Embryonic facial prominence (tissue), 1 donor: ENCODE measurements at regions not wholly inside any gene's neighbourhood (a gene's known extent, or its start where the extent isn't known, plus 50 kb on each side); places are given as distances from the start of the nearest gene placed in this dataset.
"Not testable (repeated sequence)": the region's sequence is repeated elsewhere in the genome, so short reads cannot be mapped to it uniquely, and the experiment has no call there.

Source experiments
- DNase-seq: peaks from one replicate; pipeline ENCODE4 v3.0.0-alpha.2; 2016; ENCODE audit errors: extremely low spot score

DNA sequence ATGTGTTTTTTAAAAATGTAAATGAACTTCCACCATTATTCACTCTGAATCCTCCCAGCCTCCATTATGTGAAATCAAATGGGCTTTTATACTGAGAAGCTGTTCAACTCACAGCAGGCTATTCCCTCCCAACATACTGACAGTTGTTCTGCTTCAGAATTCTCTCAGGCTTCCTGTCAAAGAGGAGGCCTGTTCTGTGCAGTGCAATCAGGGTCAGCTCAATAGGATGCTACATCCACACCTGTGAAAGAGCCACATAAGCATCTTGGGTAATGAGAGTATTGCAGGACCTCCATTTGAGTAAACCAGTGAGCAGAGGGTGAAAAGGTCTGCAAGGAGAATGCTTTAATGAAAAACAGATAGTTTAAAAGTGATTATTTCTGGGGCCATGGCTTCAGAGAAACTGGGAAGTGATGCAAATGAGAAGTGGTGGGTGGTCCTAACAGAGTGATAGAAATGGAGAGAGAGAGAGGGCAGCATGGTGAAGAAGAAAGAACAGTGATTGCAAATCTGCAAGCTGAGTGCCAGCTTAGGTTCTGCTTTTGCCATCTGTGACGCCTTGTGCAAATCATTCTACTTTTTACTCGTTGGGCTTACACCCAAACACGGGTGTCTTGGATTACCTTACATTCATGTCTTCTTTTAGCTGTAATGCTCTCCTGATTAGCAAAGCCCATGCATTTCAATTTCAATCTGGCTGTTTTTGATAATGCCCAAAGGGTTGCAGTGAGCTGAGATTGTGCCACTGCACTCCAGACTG, 202.5 kb upstream of the NMUR2 start:
- no peak for DNase-seq

DNA sequence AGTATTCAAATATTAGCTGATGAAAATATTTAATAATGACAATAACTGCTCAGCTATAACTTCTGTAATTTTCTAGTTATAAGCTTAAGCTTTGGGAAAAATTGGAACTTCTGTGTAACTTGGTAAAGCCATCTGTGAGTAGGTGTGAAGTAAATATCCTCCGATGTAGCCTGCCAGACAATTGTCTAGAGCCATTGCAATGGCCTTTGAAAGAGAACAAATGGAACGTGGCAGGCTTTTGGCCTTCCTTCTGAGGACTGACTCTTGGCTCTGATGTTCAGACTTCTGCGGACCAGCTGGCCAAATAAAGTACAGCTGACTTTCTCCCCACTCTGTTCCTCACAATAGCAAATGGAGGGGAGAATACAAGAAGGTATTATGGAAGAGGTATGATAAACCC, 203.4 kb upstream of the NMUR2 start:
- DNase-seq, result no peak

DNA sequence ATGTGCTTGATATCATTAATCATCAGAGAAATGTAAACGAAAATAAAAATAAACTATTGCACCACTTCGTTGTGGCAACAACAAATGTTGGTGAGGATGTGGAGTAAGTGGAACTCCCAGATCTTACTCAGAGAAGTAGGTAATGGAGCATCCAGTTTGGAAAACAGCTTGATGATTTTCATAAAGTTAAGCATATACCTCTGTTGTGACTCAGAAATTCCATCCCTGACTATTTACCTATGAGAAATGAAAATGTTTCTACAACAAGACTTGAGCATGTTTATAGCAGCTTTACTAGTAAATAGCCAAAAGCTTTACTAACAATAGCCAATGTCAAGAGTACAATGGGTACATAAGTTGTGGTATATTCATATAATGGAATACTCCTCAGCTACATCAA, 214.7 kb upstream of the NMUR2 start:
- DNase-seq, result no peak

DNA sequence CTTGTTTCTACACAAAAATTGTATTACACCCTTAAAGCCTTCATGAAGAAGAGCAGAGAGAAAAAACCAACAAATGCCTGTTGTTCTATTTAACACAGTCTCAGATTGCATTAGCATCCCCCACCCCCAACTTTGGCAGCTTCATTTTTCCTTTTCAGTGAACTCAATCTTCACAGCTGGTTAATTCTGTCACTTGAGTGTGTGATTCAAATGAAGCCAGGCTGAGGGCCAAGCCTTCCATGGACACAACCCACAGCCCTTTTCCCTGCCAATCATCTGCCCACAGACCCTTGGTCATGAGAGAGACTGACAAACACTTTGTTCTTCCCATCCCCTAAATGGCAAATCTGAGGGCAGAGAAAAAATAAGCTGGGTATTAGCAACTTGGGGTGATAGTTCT, 217.5 kb upstream of the NMUR2 start:
- no peak for DNase-seq

DNA sequence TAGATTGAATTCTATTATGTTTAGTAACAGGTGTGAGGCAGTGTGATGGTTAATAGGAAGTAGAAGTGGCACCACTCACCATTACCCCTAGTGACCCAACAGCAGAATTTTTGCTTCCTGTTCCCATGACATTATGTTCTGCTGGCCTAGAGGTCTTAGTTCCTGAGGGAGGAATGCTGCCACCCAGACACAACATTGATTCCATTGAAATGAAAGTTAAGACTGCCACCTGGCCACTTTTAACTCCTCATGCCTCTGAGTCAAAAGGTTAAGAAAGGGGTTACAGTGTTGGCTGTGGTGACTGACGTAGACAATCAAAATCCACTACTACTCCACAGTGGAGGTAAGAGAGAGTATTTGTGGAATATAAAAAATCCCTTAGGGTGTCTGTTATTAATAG, 218.9 kb upstream of the NMUR2 start:
- no peak for DNase-seq

DNA sequence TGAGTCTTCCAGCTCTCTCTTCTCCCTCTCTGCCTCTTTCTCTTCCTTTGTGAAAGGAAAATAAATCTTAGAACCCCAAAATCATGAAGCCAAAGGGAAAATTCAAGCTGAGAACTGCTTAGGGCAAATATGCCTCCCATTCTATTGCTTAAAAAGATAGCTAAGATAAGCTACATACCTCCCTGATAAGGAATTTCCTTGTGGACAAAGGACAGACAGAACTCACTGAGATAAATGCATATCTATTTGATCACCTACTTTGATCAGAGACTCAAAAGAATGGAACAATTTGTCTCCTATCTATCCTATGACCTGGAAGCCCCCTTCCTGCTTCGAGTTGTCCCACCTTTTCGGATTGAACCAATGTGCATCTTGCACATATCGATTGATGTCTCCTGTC, 220.6 kb upstream of the NMUR2 start:
- no peak for DNase-seq

DNA sequence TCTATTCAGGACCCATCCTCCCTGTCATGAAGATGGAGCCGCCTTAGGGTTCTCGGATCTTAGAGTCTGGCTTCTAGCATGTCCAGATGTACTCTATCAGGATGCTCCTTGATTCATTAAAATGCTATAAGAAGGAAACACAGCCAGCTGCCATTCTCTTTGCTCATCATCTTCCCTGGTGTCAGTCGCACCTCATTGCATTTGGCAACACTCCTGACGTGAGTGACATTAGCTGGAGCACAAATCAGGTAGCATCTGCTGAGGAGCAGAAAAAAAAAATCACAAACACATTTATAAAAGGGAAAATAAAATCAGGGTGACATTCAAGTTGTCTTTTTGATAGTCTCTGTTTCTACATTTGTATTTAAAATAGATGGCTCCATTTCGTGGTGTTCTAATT, 226.1 kb upstream of the NMUR2 start:
- DNase-seq, result no peak

DNA sequence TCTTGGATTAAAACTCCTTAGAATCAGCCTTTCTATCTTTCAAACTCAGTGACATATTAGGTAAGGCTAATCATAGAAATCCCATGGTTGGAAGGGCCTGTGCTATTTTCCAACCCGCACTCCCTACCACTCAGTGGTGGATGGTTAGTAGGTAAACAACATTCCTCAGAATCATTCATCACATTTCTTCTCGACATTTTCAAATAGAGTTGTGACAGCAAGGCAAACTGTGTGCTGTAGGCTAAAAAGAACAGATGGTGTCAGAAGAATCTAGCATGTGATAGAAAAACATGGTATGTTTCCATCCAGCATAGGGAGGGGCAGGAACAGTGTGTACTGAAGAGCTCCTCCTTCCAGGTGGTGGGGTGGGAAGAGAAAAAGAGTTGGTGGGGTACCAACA, 227.3 kb upstream of the NMUR2 start:
- DNase-seq, result no peak

DNA sequence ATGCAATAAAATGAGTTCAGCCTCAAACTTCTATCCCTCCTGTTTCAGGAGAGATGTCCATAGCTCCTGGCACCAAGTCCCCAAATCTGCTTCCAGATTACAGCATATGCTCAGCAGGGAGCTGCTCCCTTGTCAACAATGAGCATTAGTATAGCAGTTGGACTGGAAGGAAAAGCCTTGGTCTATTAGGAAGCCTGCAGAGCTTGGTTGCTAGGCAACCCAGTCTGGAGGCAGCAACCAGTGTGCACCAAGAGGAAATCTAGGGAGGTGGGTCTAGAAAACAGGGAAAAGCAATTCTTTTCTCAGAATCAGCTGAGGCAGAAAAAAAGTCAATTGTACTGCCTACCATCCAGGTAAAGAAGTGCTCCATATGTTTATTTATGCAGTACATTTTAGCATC, 229.5 kb upstream of the NMUR2 start:
- DNase-seq, result no peak

DNA sequence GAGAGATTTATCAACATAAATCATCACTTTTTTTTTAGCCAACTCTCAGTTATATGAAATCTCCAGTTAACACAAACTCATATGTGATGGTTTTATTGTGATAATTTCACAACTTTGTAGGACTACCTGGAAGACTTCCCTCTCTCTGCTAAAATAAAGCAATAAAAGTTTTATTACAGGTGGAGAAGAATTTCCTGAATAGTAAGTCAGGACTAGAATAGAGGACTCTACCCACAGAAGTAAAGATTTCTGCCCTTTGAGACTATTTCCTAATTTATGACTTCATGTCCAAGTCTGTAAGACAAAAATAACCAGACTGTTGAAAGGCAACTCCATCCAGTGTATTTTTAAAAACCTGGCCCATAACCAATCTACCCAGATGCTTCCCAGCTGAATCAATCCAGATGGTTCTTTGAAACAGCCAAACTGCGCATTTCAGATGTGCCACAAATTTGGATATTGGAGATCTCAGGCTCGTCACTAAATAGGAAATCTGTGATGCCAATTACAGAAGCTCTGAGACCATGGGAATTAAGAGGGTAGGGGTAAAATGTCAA, 234.0 kb upstream of the NMUR2 start:
- DNase-seq, result peak; percentile 8

DNA sequence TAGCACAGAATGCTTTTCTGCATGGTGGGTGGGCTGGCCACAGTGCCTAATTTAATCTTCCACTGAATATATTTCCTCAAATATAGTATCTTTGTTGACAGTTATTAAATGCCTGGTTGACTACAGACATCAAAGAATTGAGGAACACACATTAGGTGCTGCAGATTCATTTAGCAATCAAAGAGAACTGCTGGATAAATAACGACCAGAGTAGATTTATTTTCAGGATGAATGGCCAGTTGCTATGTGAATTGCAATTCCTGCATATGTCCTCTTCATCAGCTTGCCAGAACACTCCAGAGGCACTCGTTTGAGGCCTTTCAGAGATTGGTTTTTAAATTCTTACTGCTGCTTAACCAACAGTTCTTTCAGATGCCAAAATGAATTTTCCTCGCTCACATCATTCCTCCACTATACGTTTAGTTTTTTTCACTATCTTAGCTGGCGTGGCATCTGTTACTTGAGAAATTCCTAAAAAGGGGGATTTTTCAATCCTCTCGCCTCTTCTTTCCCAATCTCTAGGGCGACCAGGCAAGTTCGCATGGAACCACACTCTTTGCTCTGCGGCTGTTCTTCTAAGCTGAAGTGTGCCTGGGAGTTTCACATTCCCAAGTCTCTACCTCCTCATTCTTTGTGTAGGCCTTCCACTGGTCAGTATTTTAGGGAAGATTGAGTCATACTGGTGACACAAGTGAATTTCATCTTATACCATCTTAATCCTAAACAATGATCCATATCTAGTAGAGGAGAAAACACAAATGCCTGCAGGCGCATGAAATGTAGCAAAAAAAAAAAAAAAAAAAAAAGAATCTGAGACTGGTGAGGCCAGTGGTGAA, 237.1 kb upstream of the NMUR2 start:
- DNase-seq, result no peak

DNA sequence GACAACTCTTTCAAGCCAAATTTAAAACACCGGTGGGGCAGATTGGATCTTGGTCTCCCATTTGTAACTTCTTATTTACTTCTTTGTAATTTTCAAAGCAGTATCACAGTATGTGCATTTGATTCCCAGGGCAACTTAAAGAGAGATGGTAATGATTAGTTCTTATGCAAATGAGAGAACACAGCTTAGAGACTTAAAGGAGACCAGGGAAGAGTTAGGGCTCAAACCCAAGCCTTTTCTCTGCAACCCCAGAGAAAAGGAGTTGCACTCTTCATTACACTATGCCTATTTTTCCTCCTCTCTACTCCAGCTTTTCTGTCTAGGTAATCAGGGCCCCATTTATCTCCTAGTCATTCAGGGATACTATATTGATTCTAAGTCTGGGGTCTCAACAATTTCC, 237.8 kb upstream of the NMUR2 start:
- DNase-seq, result no peak

DNA sequence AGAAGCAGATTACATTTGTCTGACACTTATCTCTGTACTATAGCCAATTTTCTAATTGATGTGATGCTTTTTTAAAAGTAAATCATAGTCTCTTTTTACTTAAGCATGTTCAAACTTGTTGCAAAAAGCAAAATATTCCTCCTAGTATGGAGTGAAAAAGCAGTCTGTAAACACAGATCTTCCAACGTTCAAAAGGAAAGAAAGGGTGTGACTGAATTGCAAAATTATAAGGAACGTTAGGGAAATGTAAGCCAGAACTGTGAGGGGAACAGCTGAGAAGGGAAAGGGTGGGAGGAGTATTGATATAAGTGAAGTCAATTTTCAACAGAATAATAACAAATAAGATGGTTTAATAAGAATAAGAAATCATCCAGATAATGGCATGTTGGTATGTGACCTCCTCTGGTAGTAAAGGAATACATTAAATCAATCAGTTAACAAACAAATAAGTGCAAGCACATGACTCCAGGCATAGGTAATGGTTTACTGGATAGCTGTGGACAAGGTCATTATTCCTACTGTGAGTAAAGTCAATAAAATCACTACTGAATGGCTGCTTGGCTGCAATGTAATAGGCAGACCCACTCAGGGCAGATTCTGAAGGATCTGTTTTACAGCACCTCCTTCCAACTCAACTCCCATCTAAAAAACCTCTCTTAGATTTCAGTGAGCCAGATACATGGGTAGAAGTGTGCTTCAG, 239.1 kb upstream of the NMUR2 start:
- DNase-seq, result no peak

DNA sequence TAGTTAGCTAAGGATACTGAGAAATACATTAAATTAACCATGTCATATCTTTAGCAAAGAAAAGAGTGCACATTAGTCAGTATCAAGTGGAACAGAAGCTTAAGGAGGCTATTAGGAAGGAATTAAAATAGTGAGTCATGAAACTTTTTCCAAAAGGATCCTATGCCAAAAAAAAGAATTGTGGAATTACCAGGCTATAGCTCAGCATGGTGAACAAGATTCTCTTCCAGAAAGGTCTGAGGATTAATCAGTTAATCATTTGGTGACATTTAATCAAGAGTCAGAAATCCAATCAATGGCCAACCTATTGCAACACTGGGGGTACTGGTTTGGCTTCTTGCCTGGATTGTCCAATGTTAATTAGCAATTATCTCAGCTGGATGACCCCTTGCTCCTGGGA, 244.5 kb upstream of the NMUR2 start:
- no peak for DNase-seq

DNA sequence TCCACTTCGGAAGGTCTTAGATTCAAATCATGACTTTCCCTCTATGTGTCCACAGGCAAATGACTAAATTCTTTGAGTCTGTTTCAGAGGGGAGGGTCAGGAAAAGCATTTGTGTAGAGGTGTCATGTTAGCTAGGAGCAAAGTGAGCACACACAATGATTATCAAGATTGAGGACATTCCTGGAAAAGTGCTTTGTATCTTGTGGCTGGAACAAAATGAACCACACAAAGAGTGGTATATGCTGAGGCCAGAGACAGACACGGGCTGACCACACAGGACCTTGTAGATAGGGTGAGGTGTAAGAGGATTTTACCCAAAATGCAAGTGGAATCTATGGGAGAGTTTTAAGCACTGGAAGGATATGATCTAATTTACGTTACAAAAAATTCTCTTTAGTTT, 245.3 kb upstream of the NMUR2 start:
- DNase-seq, result no peak

DNA sequence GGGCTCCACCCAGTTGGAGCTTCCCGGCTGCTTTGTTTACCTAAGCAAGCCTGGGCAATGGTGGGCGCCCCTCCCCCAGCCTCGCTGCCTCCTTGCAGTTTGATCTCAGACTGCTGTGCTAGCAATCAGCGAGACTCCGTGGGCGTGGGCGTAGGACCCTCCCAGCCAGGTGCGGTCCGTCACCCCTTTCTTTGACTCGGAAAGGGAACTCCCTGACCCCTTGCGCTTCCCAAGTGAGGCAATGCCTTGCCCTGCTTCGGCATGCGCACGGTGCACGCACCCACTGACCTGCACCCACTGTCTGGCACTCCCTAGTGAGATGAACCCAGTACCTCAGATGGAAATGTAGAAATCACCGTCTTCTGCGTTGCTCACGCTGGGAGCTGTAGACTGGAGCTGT, 254.4 kb upstream of the NMUR2 start:
- DNase-seq, result not testable (repeated sequence)

DNA sequence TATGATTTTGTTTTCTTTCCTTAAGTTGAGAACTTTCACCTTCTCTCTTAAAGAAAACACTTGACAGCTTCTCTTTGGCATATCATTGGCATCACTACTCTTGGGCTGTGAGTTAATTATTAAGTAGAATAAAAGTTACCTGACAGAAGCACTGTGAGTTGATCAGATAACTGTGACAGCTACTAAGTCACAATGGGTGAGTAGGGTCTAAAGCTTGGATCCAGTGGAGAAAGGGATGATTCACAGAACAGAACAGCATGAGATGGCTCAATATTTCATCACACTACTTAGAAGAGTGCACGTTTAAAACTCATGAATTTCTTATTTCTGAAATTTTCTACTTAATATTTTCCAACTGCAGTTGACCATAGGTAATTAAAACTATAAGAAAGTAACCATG, 268.5 kb upstream of the NMUR2 start:
- DNase-seq, result no peak

DNA sequence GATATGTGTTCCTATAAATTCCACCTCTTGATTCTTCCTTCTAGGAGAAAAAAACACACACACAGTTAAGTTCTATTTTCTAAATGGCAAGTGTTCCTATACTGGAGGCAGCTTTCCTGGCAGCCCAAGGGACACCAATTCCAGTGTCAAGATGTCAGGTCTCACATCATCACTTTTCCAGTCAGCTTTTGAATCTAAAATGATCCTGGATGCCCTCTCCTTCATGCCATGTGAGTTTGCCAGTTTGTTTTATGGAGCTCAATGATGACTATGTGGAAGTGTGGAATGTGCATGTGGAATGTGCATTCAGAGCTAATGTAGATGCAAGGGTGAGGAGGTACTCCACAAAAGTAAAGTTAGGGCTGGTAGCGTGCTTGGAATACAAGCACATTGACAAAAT, 269.3 kb upstream of the NMUR2 start:
- no peak for DNase-seq

DNA sequence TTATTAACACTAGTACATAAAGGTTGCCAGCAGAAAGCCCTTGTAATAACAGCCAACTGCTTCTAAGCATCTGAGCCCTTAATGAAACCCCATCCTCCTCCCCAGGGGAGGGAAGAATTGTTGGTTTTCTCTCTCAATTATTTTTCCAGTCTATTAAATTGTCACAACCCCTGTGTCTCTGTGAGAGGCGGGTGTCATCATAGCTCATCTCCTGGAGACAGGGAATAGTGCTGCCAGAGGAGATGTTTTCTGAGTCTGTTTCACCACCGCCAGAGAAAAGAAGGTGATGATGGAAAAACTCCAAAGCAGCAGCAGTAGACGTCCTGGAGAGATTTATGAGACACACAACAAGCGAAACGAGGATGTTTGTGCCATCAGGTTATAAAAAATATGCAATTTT, 271.1 kb upstream of the NMUR2 start:
- no peak for DNase-seq

DNA sequence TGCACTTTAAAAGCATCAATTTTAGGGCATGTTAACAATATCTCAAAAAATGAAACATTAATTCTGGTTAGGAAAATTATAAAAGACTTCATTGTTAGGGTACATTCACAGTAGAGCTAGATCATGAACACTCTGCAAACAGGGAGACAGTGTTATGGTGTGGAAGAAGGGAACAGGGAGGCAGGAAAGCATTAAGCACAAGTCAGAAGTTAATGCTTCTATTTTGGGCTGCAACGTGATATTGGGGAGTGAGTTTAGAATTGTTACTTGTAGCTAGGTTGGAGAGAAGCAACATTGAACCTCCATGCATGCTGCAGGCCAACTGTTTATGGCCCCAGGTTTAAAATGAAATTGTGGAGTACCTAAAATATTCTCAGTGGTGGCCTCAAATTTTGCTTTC, 278.1 kb upstream of the NMUR2 start:
- DNase-seq, result no peak

DNA sequence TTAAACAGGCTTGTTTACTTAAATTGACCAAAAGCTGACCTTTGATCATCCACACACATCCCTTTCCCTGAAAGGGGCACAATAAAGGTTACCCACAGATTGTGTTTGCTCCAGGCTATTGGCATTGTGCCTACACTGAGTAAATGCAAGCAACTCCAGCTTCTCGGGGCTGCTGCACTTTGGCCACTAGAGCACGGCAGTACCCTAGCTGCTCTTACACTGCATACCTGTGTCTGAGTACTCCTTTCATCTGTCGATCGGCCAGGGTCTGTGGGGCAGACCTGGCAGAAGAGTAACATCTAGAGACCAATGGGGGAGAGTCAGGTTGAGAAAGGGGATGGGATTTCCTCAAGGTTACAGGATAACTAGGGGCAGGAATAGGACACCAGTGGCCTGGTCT, 281.9 kb upstream of the NMUR2 start:
- DNase-seq, result no peak

DNA sequence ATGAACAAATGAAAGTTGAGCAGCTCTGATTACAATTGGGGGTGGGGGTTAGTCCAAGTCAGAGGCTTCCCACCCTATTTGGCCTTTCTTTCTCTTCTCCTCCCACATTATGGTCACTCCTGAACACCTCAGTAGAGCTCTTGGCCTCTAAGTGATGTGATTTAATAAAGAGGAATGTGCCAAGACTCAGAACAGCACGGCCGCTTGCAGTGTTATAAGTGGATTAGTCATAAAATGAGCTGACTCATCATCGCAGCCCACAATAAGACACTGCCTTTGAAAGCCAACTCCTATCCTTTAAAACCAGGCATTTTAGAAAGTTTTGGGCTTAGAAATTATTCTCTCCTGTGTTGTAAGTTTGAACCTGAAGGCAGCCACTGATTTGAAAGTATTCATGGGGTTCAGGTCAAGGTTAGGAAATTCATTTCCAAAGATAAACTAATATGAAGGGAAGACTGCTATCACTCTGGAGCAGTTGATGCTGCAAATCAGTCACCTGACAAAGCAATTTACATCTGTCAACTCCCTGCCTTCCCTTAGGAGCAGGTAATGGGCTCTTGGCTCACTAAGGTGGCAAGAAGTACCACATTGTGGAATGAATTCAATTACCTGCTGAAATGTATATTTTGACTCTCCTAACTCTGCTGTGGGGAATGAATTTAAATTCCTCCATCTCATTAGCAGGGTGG, 283.6 kb upstream of the NMUR2 start:
- DNase-seq, result no peak
